Mucosa of descending colon (tissue), 3 donors: ENCODE measurements at regions not wholly inside any gene's neighbourhood (a gene's known extent, or its start where the extent isn't known, plus 50 kb on each side); places are given as distances from the start of the nearest gene placed in this dataset.

Source experiments
- ATAC-seq: fragments of 200-7000 bp; cut with Tn5 transposase; one replicate; pipeline ENCODE4 v1.9.1; 2020; ENCODE audit warnings: mild to moderate bottlenecking, moderate library complexity
- DNase-seq, 3 donors: peaks; one replicate each; pipeline ENCODE4 v3.0.0-alpha.2; 2020
- H3K36me3 ChIP-seq: fragments of 200-600 bp; one replicate; pipeline ENCODE4 v1.8.0; 2021; ENCODE audit warnings: low read depth, mild to moderate bottlenecking
- H3K4me1 ChIP-seq: fragments of 200-600 bp; one replicate; pipeline ENCODE4 v1.8.0; 2021; ENCODE audit warnings: low read depth, mild to moderate bottlenecking
- H3K4me3 ChIP-seq: fragments of 200-600 bp; one replicate; pipeline ENCODE4 v1.8.0; 2021; ENCODE audit warnings: mild to moderate bottlenecking
- H3K9me3 ChIP-seq: fragments of 200-600 bp; one replicate; pipeline ENCODE4 v1.8.0; 2021; ENCODE audit warnings: mild to moderate bottlenecking
- CTCF ChIP-seq: fragments of 200-600 bp; IDR thresholded peaks from one replicate; pipeline ENCODE4 v1.8.0; 2022; ENCODE audit warnings: antibody characterized with exemption, mild to moderate bottlenecking
- intact Hi-C, 2 donors: fragments of 100-400 bp; cut with DNase I in 1 of 2; cut with micrococcal nuclease in 1 of 2; formaldehyde crosslinking; loops; one replicate each; pipeline versions ENCODE4 v1.11.0 to v1.11.1; 2022; cut with DNase I, micrococcal nuclease
- donor health status: DM: no; HTN: no; CAD: no; lungs with moderate emphysema.
- donor health status: DM: no; HTN: no; CAD: no.
- donor health status: DM: no; HTN: yes; CAD: no.

GRCh38 chr15:58246041-58246440, 107.9 kb downstream of the AQP9 start:
- Histone ChIP-seq H3K9me3 (no peaks in the 10 kb centered on the region), H3K4me1 (no peaks in the 10 kb centered on the region), H3K4me3 (no peak overlapping the region), H3K36me3 (no peaks in the 10 kb centered on the region)
- no peak for ATAC-seq
- intact Hi-C loops = no loop called here
- no peak for TF ChIP-seq CTCF
- no peak for DNase-seq

GRCh38 chr15:58247855-58248842, 110.0 kb downstream of the AQP9 start:
- intact Hi-C loops = no loop called here
- no peak for TF ChIP-seq CTCF
- no peaks in the 10 kb centered on the region for H3K9me3 ChIP-seq
- H3K36me3 ChIP-seq = no peaks in the 10 kb centered on the region
- ATAC-seq (peak; percentile 48), DNase-seq (peak; percentile 28 to 59 (median 31))
- H3K4me1 ChIP-seq = no peaks in the 10 kb centered on the region
- no peak overlapping the region for H3K4me3 ChIP-seq

- DNase-seq = no peak
- intact Hi-C loops = no loop called here
- Histone ChIP-seq H3K4me1 (no peaks in the 10 kb centered on the region), H3K9me3 (no peaks in the 10 kb centered on the region), H3K36me3 (no peaks in the 10 kb centered on the region), H3K4me3 (no peak overlapping the region)
- no peak for TF ChIP-seq CTCF
- ATAC-seq = no peak
These were observed 111.6 kb downstream of the AQP9 start for GRCh38 chr15:58249646-58250312.

GRCh38 chr15:58252586-58253323, 114.6 kb downstream of the AQP9 start:
- DNase-seq (no peak), ATAC-seq (no peak)
- intact Hi-C loops = no loop called here
- Histone ChIP-seq H3K36me3 (no peaks in the 10 kb centered on the region), H3K4me3 (no peak overlapping the region), H3K9me3 (no peaks in the 10 kb centered on the region), H3K4me1 (no peaks in the 10 kb centered on the region)
- no peak for TF ChIP-seq CTCF

- Histone ChIP-seq H3K9me3 (no peaks in the 10 kb centered on the region), H3K4me1 (no peaks in the 10 kb centered on the region), H3K36me3 (no peaks in the 10 kb centered on the region), H3K4me3 (no peak overlapping the region)
- ATAC-seq = no peak
- no peak for TF ChIP-seq CTCF
- DNase-seq = no peak
- intact Hi-C loops = no loop called here
These were observed 119.7 kb downstream of the AQP9 start for GRCh38 chr15:58257776-58258325.
